RCC 7860 (cell line): ENCODE measurements at regions not wholly inside any gene's neighbourhood (a gene's known extent, or its start where the extent isn't known, plus 50 kb on each side); places are given as distances from the start of the nearest gene placed in this dataset.
"Not testable (repeated sequence)": the region's sequence is repeated elsewhere in the genome, so short reads cannot be mapped to it uniquely, and the experiment has no call there.

Experiments
- DNase-seq: peaks from one replicate; pipeline ENCODE4 v3.0.0-alpha.2; 2015; ENCODE audit warnings: low spot score
- FAIRE-seq: peaks from 2 replicates; lab custom pipeline; 2012; peaks lifted over from hg19 to GRCh38; lab: Jason Lieb, UNC

- FAIRE-seq, result no peak
- no peak for DNase-seq
Observed at GRCh38 chrX:115357326-115358120, 68.0 kb downstream of the LUZP4 start.

- not testable (repeated sequence) for FAIRE-seq, DNase-seq
Observed at GRCh38 chrX:115359508-115359907, 70.0 kb downstream of the LUZP4 start.

- FAIRE-seq (no peak), DNase-seq (no peak)
Observed at GRCh38 chrX:115360220-115360781, 70.8 kb downstream of the LUZP4 start.

GRCh38 chrX:115362334-115363095 lies 73.0 kb downstream of the LUZP4 start:
- peak; percentile 65 for DNase-seq
- peak; percentile 82 for FAIRE-seq

- no peak for DNase-seq
Observed at GRCh38 chrX:115363372-115363771, 73.9 kb downstream of the LUZP4 start.

GRCh38 chrX:115363897-115364296 lies 74.4 kb downstream of the LUZP4 start:
- DNase-seq (no peak), FAIRE-seq (no peak)

More at GRCh38 chrX:115363372-115363771, 73.9 kb downstream of the LUZP4 start:
- no peak for FAIRE-seq

- no peak for DNase-seq
- no peak for FAIRE-seq
Observed at GRCh38 chrX:115364670-115365069, 75.2 kb downstream of the LUZP4 start.

- no peak for DNase-seq
- no peak for FAIRE-seq
Observed at GRCh38 chrX:115366535-115366934, 77.0 kb downstream of the LUZP4 start.

- peak; percentile 5 for FAIRE-seq
Observed at GRCh38 chrX:115367455-115367854, 77.9 kb downstream of the LUZP4 start.

GRCh38 chrX:115367951-115368350 lies 78.4 kb downstream of the LUZP4 start:
- FAIRE-seq, result peak; percentile 76

More at GRCh38 chrX:115367455-115367854, 77.9 kb downstream of the LUZP4 start:
- DNase-seq, result peak; percentile 46

GRCh38 chrX:115368876-115369275 lies 79.4 kb downstream of the LUZP4 start:
- DNase-seq (no peak), FAIRE-seq (no peak)

More at GRCh38 chrX:115367951-115368350, 78.4 kb downstream of the LUZP4 start:
- peak; percentile 30 for DNase-seq

GRCh38 chrX:115372152-115372551 lies 82.6 kb downstream of the LUZP4 start:
- FAIRE-seq (peak; percentile 90), DNase-seq (peak; percentile 61)

GRCh38 chrX:115373308-115373707 lies 83.8 kb downstream of the LUZP4 start:
- FAIRE-seq, result no peak
- DNase-seq, result no peak

- FAIRE-seq, result peak; percentile 64
- no peak for DNase-seq
Observed at GRCh38 chrX:115378471-115378870, 89.0 kb downstream of the LUZP4 start.

- no peak for DNase-seq
- FAIRE-seq, result no peak
Observed at GRCh38 chrX:115387327-115387726, 97.8 kb downstream of the LUZP4 start.

- DNase-seq (no peak), FAIRE-seq (no peak)
Observed at GRCh38 chrX:115388879-115389278, 99.4 kb downstream of the LUZP4 start.

GRCh38 chrX:115390078-115390477 lies 100.6 kb downstream of the LUZP4 start:
- FAIRE-seq (no peak), DNase-seq (peak; percentile 4)

GRCh38 chrX:115392031-115392430 lies 102.5 kb downstream of the LUZP4 start:
- DNase-seq (no peak), FAIRE-seq (no peak)

- DNase-seq (no peak), FAIRE-seq (no peak)
Observed at GRCh38 chrX:115392871-115393270, 103.4 kb downstream of the LUZP4 start.

- DNase-seq (peak; percentile 87), FAIRE-seq (peak; percentile 97)
Observed at GRCh38 chrX:115393271-115393670, 103.8 kb downstream of the LUZP4 start.

- DNase-seq, FAIRE-seq: not testable (repeated sequence)
Observed at GRCh38 chrX:115394806-115395205, 105.3 kb downstream of the LUZP4 start.
